ENCODE measurements at regions not wholly inside any gene's neighbourhood (a gene's known extent, or its start where the extent isn't known, plus 50 kb on each side); places are given as distances from the start of the nearest gene placed in this dataset.

DNA sequence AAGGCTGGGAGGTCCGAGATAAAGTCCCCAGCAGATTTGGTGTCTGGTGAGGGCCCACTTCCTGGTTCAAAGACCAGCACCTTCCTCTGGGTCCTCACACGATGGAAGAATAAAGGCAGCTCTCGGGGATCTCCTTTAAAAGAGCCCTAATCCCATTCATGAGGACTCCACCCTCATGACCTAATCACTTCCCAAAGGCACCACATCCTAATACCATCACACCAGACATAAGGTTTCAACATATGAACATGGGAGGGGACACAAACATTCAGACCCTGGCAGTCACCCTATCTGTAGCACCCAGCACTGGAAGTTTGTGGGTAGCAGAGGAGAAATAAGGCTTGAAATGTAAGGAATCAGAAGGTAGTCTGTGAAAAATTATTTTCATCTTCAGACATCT is 112.9 kb upstream of the NOCT start:
- TF ChIP-seq CTCF (IDR thresholded peaks at IDR 0.05) = no peak
- TF ChIP-seq EP300 (IDR thresholded peaks at IDR 0.05) = no peak
